ENCODE measurements at regions not wholly inside any gene's neighbourhood (a gene's known extent, or its start where the extent isn't known, plus 50 kb on each side); places are given as distances from the start of the nearest gene placed in this dataset.

- no peak for TF ChIP-seq CTCF (conservative IDR thresholded peaks at IDR 0.05; ENCODE audit: low read depth, low read length)
- TF ChIP-seq EZH2 (IDR thresholded peaks at IDR 0.05; ENCODE audit: borderline replicate concordance, low read depth, low read length, poor library complexity, severe bottlenecking) = no peak
Measured at GRCh38 chr5:98463676-98464075, 309.8 kb upstream of the RGMB start.
